ENCODE measurements at regions not wholly inside any gene's neighbourhood (a gene's known extent, or its start where the extent isn't known, plus 50 kb on each side); places are given as distances from the start of the nearest gene placed in this dataset.

- DNase-seq (ENCODE audit: low read depth): no peak
These were observed 471.1 kb downstream of the SHQ1 start for GRCh38 chr3:72376956-72377710.

GRCh38 chr3:72375237-72376076 is 472.8 kb downstream of the SHQ1 start:
- DNase-seq (ENCODE audit: low read depth): peak; percentile 25

DNA sequence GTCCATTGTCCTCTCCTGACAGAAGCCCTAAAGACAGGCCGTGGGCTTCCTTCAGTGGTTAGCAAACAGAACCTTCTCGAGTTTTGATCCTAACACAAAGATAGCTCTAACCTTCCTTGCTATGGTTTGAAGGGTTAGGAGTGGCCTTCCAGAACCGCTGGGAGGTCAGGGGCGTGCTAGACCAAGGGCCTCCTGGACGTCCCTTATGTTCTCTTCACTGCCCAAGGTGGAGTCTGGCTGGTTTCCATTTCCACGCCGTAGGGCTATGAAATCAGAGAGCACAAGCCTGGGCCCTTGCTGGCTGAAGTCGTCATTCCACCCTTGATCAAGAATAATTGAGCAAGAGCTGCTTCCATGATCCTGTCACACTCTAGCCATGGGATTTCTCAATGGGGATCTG is 475.1 kb downstream of the SHQ1 start:
- no peak for DNase-seq (ENCODE audit: low read depth)

DNA sequence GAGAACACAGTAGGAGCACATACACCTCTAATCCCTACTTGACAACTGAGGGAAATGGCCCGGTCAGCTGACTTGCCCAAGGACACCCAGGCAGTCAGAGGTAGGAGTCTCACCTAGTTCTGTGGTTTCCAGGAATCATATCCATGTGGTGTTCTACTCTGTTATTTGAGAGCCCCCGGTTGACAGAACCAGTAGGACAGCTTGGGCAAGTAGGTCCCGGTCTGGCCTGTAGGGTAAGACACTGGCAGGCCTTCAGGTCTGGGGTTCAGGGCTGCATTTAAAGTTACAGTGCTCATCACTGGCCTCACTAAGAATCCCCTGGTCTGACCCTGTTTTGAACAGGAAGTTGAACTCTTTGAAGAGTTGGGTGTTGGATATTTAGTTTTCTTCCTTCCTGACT is 476.1 kb downstream of the SHQ1 start:
- no peak for DNase-seq (ENCODE audit: low read depth)

DNA sequence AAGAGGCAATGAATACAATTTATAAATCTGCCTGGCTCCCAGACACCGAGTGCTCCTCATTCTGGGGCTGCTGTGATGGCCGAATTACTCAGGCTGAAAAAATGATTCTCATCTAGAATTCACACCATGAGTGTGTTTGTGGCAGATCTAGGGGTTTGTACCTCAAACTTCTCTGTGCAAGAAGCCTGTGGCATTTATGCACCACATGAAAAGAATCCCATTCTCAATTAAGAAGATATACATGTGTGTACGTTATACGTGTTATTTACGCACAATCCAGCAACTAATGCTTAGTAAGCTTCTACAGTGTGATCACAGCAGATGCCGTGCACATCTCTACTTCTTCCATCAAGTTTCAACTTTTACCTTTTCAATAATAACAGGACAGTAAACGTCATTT is 476.8 kb downstream of the SHQ1 start:
- DNase-seq (ENCODE audit: low read depth): no peak

- DNase-seq (ENCODE audit: low read depth): no peak
These were observed 477.3 kb downstream of the SHQ1 start for GRCh38 chr3:72370947-72371346.

- DNase-seq (ENCODE audit: low read depth): no peak
These were observed 478.6 kb downstream of the SHQ1 start for GRCh38 chr3:72369681-72370080.

DNA sequence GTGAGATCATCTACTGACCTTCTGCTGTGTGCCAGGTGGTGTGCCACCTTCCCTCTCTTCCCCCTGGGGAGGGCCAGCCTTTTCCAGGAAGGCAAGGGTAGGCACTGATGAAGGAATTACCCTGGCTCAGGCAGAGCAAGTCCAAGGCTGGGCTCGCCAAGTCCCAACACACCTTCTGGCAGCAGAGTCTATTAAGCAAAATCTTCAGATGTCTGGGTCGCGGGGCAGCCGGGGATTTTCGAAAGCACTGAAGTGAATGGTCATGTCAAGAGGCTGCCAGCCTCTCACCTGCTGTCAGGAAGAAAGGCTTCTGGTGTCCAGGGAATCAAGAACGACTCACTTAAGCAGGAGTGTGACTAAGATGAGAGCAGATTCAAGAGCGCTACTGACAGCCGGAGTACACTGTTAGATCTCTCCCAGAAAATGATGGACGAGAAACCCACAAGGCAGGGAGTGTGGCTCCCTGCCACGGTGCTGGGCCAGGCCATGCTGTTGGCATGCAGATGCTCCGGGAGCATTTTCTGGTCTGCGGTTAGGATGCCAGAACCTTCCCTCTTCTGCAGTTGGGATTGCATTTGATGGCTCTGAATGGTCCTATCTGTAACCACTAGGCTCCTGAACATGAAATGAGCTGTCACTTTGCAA is 479.8 kb downstream of the SHQ1 start:
- peak; percentile 97 for DNase-seq (ENCODE audit: low read depth)

- DNase-seq (ENCODE audit: low read depth): no peak
These were observed 486.3 kb downstream of the SHQ1 start for GRCh38 chr3:72361990-72362389.

DNA sequence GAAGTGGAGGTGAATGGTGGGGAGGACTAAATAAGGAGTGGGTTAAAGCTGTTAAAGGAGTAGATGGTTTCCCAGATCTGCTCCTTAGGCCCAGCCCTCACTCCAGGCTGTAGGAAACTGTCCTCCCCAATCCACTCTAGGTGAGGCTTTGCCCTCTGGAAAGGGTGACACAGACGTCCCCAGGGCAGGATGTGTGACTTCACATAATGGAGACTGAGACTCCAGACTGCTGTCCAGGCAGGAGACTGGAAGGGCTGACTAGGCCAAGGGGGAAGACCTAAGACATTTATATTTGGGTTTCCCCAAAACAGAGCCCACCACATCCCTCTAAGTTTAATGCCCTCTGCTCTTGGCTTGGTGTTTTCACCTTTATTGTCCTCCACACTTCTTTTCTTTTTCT is 488.5 kb downstream of the SHQ1 start:
- no peak for DNase-seq (ENCODE audit: low read depth)

DNA sequence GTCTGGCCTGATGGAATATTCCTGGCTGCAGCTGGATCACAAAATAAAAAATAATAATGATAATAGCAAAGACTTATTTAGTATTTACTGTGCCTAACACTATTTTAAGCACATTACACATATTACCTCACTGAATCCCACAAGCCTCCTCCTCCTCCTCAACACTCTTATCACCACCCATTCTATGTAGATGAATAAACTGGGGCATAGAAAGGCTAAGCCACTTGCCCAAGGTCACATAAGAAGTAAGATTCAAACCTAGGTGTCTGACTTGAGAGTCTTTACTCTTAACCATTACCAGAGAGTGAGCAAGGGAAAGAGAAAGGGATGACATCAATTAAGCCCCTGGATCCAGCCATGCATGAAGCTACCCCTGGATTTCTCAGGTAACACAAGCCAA is 493.1 kb downstream of the SHQ1 start:
- peak; percentile 20 for DNase-seq (ENCODE audit: low read depth)

DNA sequence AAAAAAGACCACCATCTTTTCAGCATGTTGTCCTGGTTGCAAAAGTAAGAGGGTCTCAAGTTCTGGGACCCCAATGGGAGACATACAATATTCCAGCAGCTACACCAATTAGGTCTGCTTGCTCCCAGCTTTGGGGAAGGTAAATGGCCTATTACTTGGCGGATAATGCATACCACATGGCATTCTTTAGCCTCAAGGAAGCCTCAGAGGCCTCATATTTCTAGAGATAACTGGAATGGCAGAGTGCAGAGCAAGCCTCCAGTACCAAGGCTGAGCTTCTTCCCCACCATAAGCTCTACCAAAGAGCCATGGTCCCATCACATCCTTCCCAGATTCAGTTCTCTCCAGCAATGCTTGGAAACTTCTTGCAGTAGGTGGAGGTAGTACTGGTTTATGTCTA is 493.8 kb downstream of the SHQ1 start:
- DNase-seq (ENCODE audit: low read depth): no peak

DNA sequence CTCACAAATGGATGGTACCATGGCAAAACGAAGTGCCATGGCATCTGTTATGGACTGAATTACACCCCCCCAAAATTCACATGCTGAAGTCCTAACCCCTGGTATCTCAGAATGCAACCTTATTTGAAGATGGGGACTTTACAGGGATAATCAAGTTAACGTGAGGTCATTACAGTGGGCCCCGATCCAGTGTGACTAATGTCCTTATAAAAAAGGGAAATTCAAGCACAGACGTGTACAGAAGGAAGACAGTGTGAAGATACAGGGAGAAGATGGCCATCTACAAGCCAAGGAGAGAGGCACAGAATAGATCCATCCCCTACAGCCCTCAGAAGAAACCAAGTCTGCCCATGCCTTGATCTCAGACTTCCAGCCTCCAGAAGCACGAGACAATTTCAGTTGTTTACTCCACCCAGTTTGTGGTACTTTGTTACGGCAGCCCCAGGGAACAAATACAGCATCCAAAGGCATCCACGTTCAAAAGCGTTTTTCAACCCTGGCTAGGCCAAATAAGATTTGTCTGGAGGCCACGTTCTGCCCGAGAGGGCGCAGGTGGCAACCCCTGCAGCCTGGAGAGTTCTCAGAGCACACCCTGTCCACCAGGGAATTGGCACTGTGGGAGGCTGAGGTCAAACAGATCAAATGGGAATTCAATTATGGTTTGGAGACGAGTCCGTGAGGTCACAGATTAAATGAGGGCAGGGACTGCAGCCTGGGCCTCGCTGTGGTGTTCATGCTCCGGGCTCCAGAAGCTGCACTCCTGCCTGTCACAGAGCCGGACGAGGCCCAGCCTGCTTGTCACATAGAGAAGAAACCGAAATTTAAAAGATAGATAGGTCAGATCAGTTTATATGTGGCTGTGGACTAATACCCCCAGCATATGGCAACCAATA is 494.8 kb downstream of the SHQ1 start:
- no peak for DNase-seq (ENCODE audit: low read depth)

DNA sequence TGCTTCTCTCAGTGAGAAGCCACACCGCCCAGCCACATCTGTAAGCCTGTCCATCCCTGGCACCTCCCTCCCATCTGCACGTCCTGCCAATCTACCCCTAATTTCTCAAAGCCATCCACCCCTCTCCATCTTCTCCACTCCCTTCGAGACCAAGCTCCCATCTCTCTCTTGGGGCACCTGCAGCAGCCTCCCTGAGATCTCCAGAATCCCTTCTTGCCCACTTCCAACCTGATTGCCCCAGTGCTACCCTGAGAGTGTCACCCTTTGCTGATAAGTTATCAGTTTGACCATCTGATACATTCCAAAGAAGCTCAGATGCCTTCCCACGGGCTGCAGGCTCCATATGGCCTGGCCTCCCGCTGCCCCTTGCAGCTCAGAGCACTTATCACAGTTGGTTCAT is 496.1 kb downstream of the SHQ1 start:
- no peak for DNase-seq (ENCODE audit: low read depth)

GRCh38 chr3:72351536-72351935 is 496.7 kb downstream of the SHQ1 start:
- DNase-seq (ENCODE audit: low read depth): no peak

DNA sequence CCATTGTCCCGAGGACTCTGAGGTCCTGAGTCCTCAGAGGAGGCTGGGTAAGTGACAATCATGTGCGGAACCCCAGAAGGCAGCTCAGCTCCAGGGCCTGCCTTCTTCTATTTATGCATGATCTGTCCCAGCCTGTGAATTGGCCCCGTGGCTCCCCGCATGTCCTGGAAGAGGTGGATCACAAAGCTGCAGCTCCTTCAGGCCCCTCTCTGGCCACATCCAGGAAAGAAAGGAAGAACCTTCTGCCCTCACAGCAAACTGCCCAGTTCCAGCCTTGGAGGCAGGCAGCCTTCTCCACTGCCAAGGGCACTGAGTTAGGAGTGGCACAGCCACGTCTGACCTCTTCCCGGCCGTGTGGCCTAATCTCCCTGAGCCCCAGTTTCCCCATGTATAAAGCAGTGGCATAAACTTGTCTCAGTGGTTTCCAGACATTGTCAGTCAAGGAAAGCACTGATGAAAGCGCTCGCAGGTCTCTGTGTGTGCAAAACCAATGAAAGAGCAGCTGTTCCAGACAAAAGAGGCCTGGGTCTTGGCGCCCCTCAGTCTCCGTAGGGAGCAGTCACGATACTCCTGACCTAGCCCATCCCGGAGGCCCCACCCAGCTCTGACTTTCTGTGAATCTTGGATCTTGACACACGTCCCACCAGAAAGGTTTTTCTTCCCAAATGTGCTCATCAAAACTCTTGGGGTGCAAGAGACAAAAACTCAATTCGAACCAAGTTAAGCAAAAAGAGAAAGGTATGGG is 497.3 kb downstream of the SHQ1 start:
- no peak for DNase-seq (ENCODE audit: low read depth)

DNA sequence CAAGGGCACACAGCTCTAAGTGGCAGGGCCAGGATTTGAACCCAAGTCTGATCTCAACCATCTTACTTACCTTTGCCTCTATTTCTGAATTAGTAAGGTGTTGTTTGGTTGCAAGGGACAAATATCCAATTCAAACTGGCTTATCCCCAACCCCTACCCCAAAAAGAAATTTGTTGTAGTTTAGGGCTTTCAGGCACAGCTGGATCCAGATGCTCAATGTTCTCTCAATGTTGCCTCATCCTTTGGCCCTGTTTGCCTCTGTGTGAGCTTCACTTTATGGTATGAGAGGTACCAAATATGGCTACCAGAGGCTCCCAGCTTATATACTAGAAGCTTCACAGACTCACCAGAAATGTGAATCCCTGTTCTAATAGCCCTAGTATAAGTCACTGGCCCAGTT is 499.9 kb downstream of the SHQ1 start:
- DNase-seq (ENCODE audit: low read depth): no peak

DNA sequence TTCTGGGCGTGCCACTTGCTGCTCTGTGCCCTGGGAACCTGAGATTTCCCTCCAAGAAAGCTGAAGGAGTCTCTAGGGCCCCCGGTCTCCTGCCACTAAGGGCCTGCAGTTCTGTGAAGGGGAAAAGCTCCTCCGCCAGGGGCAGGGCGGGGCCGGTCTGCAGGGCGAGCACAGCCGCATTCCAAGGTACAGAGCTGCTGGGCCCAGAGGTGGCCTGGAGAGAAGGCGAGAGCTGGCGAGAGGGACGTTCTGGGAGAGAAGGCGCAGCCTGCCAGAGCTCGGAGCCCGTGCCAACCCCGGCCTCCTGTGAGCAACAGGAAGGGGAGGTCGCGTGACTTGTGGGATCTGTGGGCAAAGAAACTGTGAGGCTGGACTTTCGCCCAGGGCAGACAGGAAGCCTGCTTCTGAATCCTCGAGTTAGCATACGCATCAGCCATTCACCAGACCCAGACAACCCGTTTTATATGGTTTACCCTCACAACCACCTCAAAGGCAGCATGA is 500.4 kb downstream of the SHQ1 start:
- peak; percentile 92 for DNase-seq (ENCODE audit: low read depth)

DNA sequence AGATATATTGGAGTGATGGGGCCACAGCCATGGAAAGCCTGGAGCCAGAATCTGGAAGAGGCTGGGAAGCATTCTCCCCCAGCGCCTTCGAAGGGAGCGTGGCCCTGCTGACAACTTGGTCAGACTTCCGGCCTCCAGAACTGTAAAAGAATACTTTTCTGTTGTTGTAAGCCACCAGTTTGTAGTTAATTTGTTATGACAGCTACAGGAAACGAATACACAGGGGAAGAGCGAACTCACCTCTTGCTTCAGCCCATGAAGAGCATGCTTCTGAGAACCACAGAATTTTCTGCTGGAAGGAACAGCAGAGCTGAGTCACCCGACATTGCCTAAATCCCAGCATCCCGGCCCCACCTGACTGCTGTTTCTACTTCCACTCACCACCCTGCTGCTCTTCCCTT is 501.7 kb downstream of the SHQ1 start:
- peak; percentile 75 for DNase-seq (ENCODE audit: low read depth)

- no peak for DNase-seq (ENCODE audit: low read depth)
These were observed 502.3 kb downstream of the SHQ1 start for GRCh38 chr3:72345980-72346379.
